ENCODE measurements at regions not wholly inside any gene's neighbourhood (a gene's known extent, or its start where the extent isn't known, plus 50 kb on each side); places are given as distances from the start of the nearest gene placed in this dataset.
A peak's percentile ranks its signal among the peaks of the same experiment; 100 is the strongest.

- TF ChIP-seq POLR2A (IDR thresholded peaks at IDR 0.05; ENCODE audit: low read depth, low read length) (no peak), PAX5 (IDR thresholded peaks at IDR 0.05; ENCODE audit: insufficient read depth, low read length, severe bottlenecking) (no peak), POLR2AphosphoS5 (IDR thresholded peaks at IDR 0.05; ENCODE audit: low read depth, low read length) (no peak)
- FAIRE-seq, result no peak
- DNase-seq (ENCODE audit: insufficient read length, low spot score), result no peak
Measured at GRCh38 chr1:169019419-169020058, 87.0 kb upstream of the ATP1B1 start.

GRCh38 chr1:169020684-169021083, 85.8 kb upstream of the ATP1B1 start:
- FAIRE-seq, result no peak

GRCh38 chr1:169022648-169023047, 83.8 kb upstream of the ATP1B1 start:
- no peak for FAIRE-seq

More at GRCh38 chr1:169020684-169021083, 85.8 kb upstream of the ATP1B1 start:
- DNase-seq (ENCODE audit: insufficient read length, low spot score), result no peak
- no peak for TF ChIP-seq POLR2A (IDR thresholded peaks at IDR 0.05; ENCODE audit: low read depth, low read length)
- no peak for TF ChIP-seq POU2F2 (IDR thresholded peaks at IDR 0.05; ENCODE audit: low read depth, low read length)
- no peak for TF ChIP-seq PAX5 (IDR thresholded peaks at IDR 0.05; ENCODE audit: insufficient read depth, low read length, severe bottlenecking)
- TF ChIP-seq POLR2AphosphoS5 (IDR thresholded peaks at IDR 0.05; ENCODE audit: low read depth, low read length), result no peak
- no peak for TF ChIP-seq TAF1 (IDR thresholded peaks at IDR 0.05; ENCODE audit: low read depth, low read length)
- TF ChIP-seq SPI1 (IDR thresholded peaks at IDR 0.05; ENCODE audit: low read depth, low read length), result no peak

GRCh38 chr1:169024255-169024654, 82.2 kb upstream of the ATP1B1 start:
- no peak for TF ChIP-seq POU2F2 (IDR thresholded peaks at IDR 0.05; ENCODE audit: low read depth, low read length)
- TF ChIP-seq PAX5 (IDR thresholded peaks at IDR 0.05; ENCODE audit: insufficient read depth, low read length, severe bottlenecking), result no peak
- TF ChIP-seq POLR2AphosphoS5 (IDR thresholded peaks at IDR 0.05; ENCODE audit: low read depth, low read length), result no peak
- no peak for TF ChIP-seq POLR2A (IDR thresholded peaks at IDR 0.05; ENCODE audit: low read depth, low read length)
- TF ChIP-seq TAF1 (IDR thresholded peaks at IDR 0.05; ENCODE audit: low read depth, low read length), result no peak
- no peak for TF ChIP-seq SPI1 (IDR thresholded peaks at IDR 0.05; ENCODE audit: low read depth, low read length)
- DNase-seq (ENCODE audit: insufficient read length, low spot score), result no peak
- no peak for FAIRE-seq

More at GRCh38 chr1:169022648-169023047, 83.8 kb upstream of the ATP1B1 start:
- DNase-seq (ENCODE audit: insufficient read length, low spot score), result no peak
- TF ChIP-seq POLR2A (IDR thresholded peaks at IDR 0.05; ENCODE audit: low read depth, low read length), result no peak
- TF ChIP-seq POLR2AphosphoS5 (IDR thresholded peaks at IDR 0.05; ENCODE audit: low read depth, low read length), result no peak
- TF ChIP-seq PAX5 (IDR thresholded peaks at IDR 0.05; ENCODE audit: insufficient read depth, low read length, severe bottlenecking), result no peak
- TF ChIP-seq SPI1 (IDR thresholded peaks at IDR 0.05; ENCODE audit: low read depth, low read length), result no peak
- no peak for TF ChIP-seq TAF1 (IDR thresholded peaks at IDR 0.05; ENCODE audit: low read depth, low read length)
- no peak for TF ChIP-seq POU2F2 (IDR thresholded peaks at IDR 0.05; ENCODE audit: low read depth, low read length)

GRCh38 chr1:169024800-169025271, 81.7 kb upstream of the ATP1B1 start:
- DNase-seq (ENCODE audit: insufficient read length, low spot score) (peak; percentile 33), FAIRE-seq (peak; percentile 45)
- no peak for TF ChIP-seq TAF1 (IDR thresholded peaks at IDR 0.05; ENCODE audit: low read depth, low read length)
- no peak for TF ChIP-seq POLR2AphosphoS5 (IDR thresholded peaks at IDR 0.05; ENCODE audit: low read depth, low read length)
- peak; percentile 75 for TF ChIP-seq SPI1 (IDR thresholded peaks at IDR 0.05; ENCODE audit: low read depth, low read length)
- peak; percentile 90 for TF ChIP-seq PAX5 (IDR thresholded peaks at IDR 0.05; ENCODE audit: insufficient read depth, low read length, severe bottlenecking)
- no peak for TF ChIP-seq POU2F2 (IDR thresholded peaks at IDR 0.05; ENCODE audit: low read depth, low read length)
- TF ChIP-seq POLR2A (IDR thresholded peaks at IDR 0.05; ENCODE audit: low read depth, low read length), result no peak

- FAIRE-seq (no peak), DNase-seq (ENCODE audit: insufficient read length, low spot score) (no peak)
- TF ChIP-seq POLR2A (IDR thresholded peaks at IDR 0.05; ENCODE audit: low read depth, low read length), result no peak
- TF ChIP-seq POLR2AphosphoS5 (IDR thresholded peaks at IDR 0.05; ENCODE audit: low read depth, low read length), result no peak
- TF ChIP-seq SPI1 (IDR thresholded peaks at IDR 0.05; ENCODE audit: low read depth, low read length), result no peak
- no peak for TF ChIP-seq TAF1 (IDR thresholded peaks at IDR 0.05; ENCODE audit: low read depth, low read length)
- no peak for TF ChIP-seq POU2F2 (IDR thresholded peaks at IDR 0.05; ENCODE audit: low read depth, low read length)
- TF ChIP-seq PAX5 (IDR thresholded peaks at IDR 0.05; ENCODE audit: insufficient read depth, low read length, severe bottlenecking), result no peak
Measured at GRCh38 chr1:169025412-169025811, 81.1 kb upstream of the ATP1B1 start.

- DNase-seq (ENCODE audit: insufficient read length, low spot score) (no peak), FAIRE-seq (peak; percentile 78)
- TF ChIP-seq SPI1 (IDR thresholded peaks at IDR 0.05; ENCODE audit: low read depth, low read length), result no peak
- TF ChIP-seq PAX5 (IDR thresholded peaks at IDR 0.05; ENCODE audit: insufficient read depth, low read length, severe bottlenecking), result peak; percentile 7
Measured at GRCh38 chr1:169027607-169028320, 78.7 kb upstream of the ATP1B1 start.

GRCh38 chr1:169031566-169032224, 74.8 kb upstream of the ATP1B1 start:
- DNase-seq (ENCODE audit: insufficient read length, low spot score) (no peak), FAIRE-seq (no peak)
- TF ChIP-seq POU2F2 (IDR thresholded peaks at IDR 0.05; ENCODE audit: low read depth, low read length) (no peak), TAF1 (IDR thresholded peaks at IDR 0.05; ENCODE audit: low read depth, low read length) (no peak), PAX5 (IDR thresholded peaks at IDR 0.05; ENCODE audit: insufficient read depth, low read length, severe bottlenecking) (no peak), POLR2AphosphoS5 (IDR thresholded peaks at IDR 0.05; ENCODE audit: low read depth, low read length) (no peak), POLR2A (IDR thresholded peaks at IDR 0.05; ENCODE audit: low read depth, low read length) (no peak), SPI1 (IDR thresholded peaks at IDR 0.05; ENCODE audit: low read depth, low read length) (no peak)

GRCh38 chr1:169041366-169041765, 65.1 kb upstream of the ATP1B1 start:
- TF ChIP-seq SPI1 (IDR thresholded peaks at IDR 0.05; ENCODE audit: low read depth, low read length), result no peak
- no peak for TF ChIP-seq POU2F2 (IDR thresholded peaks at IDR 0.05; ENCODE audit: low read depth, low read length)
- no peak for TF ChIP-seq POLR2A (IDR thresholded peaks at IDR 0.05; ENCODE audit: low read depth, low read length)
- no peak for TF ChIP-seq PAX5 (IDR thresholded peaks at IDR 0.05; ENCODE audit: insufficient read depth, low read length, severe bottlenecking)
- no peak for TF ChIP-seq POLR2AphosphoS5 (IDR thresholded peaks at IDR 0.05; ENCODE audit: low read depth, low read length)
- TF ChIP-seq TAF1 (IDR thresholded peaks at IDR 0.05; ENCODE audit: low read depth, low read length), result no peak
- FAIRE-seq, result no peak

More at GRCh38 chr1:169041366-169041765, 65.1 kb upstream of the ATP1B1 start:
- no peak for DNase-seq (ENCODE audit: insufficient read length, low spot score)
